Liver (tissue), 2 donors: ENCODE measurements at regions not wholly inside any gene's neighbourhood (a gene's known extent, or its start where the extent isn't known, plus 50 kb on each side); places are given as distances from the start of the nearest gene placed in this dataset.

Experiments
- CTCF ChIP-seq: fragments of 150-350 bp; IDR thresholded peaks from 2 replicates; pipeline ENCODE4 v1.5.1; 2017; ENCODE audit warnings: improper control_type of control experiment, low read depth, low read length; ENCODE audit not compliant: missing input control
- FOXA1 ChIP-seq: IDR thresholded peaks from 2 replicates; pipeline ENCODE4 v1.6.1; 2016; ENCODE audit warnings: antibody characterized with exemption
- donor health status: healthy.

GRCh38 chr4:100059467-100059866, 109.4 kb upstream of the H2AZ1 start:
- TF ChIP-seq FOXA1, result no peak
- no peak for TF ChIP-seq CTCF
